SK-N-SH (cell line): ENCODE measurements at regions not wholly inside any gene's neighbourhood (a gene's known extent, or its start where the extent isn't known, plus 50 kb on each side); places are given as distances from the start of the nearest gene placed in this dataset.

Experiments used
- CTCF ChIA-PET: fragments of 300-600, 350-600 bp; formaldehyde crosslinking; extraction: SDS; loops from one replicate; lab custom pipeline; 2021; lab: Yijun Ruan, JAX
- POLR2A ChIA-PET: fragments of 350-600 bp; sonication (Branson Sonifier 250); formaldehyde crosslinking; extraction: SDS; loops from one replicate; lab custom pipeline; 2020; ENCODE audit warnings: antibody characterized with exemption, inconsistent platforms; lab: Yijun Ruan, JAX
- DNase-seq: peaks from one replicate; pipeline ENCODE4 v3.0.0; 2012
- H2AFZ ChIP-seq: fragments of 200-600 bp; sonication (generic); 2 replicates; pipeline ENCODE4 v1.8.1; 2016; ENCODE audit warnings: antibody characterized with exemption, mild to moderate bottlenecking, low read depth
- H3F3A ChIP-seq: fragments of 200-600 bp; sonication (generic); replicated peaks from 2 replicates; pipeline ENCODE3; 2016; ENCODE audit warnings: antibody characterized with exemption, mild to moderate bottlenecking; ENCODE audit not compliant: insufficient read depth
- H3K27ac ChIP-seq, 2 experiments: fragments of 200-500 bp in 1 of 2; fragments of 200-600 bp in 1 of 2; sonication (Bioruptor generic) in 1 of 2; sonication (generic), shearing (Covaris generic) in 1 of 2; 2 replicates each; pipeline versions ENCODE4 v1.5.1 to v1.6.1; 2014 to 2016; ENCODE audit warnings: low read depth in 2 of 2, inconsistent platforms in 1 of 2, low read length in 1 of 2, mild to moderate bottlenecking in 1 of 2, mixed read lengths in 1 of 2
- H3K27me3 ChIP-seq: fragments of 200-600 bp; sonication (generic), shearing (Covaris generic); 2 replicates; pipeline ENCODE4 v1.6.1; 2016; ENCODE audit warnings: mixed run types; ENCODE audit not compliant: insufficient read depth
- H3K36me3 ChIP-seq, 2 experiments: fragments of 200-500 bp in 1 of 2; fragments of 200-600 bp in 1 of 2; sonication (Bioruptor generic) in 1 of 2; sonication (generic) in 1 of 2; replicated peaks in 1 of 2; 2 replicates each; pipeline versions ENCODE3 to v1.5.1; 2014 to 2016; ENCODE audit warnings: low read length in 1 of 2, mild to moderate bottlenecking in 1 of 2; ENCODE audit not compliant: insufficient read depth in 2 of 2, control insufficient read depth in 1 of 2
- H3K4me1 ChIP-seq, 2 experiments: fragments of 200-500 bp in 1 of 2; fragments of 200-600 bp in 1 of 2; sonication (Bioruptor generic) in 1 of 2; sonication (generic), shearing (Covaris generic) in 1 of 2; 2 replicates each; pipeline versions ENCODE4 v1.5.1 to v1.6.1; 2014 to 2016; ENCODE audit warnings: low read depth in 1 of 2, low read length in 1 of 2, mixed run types in 1 of 2; ENCODE audit not compliant: insufficient read depth in 2 of 2, control insufficient read depth in 1 of 2
- H3K4me2 ChIP-seq: fragments of 200-600 bp; sonication (generic), shearing (Covaris generic); 2 replicates; pipeline ENCODE4 v1.6.1; 2017; ENCODE audit warnings: mixed run types
- H3K4me3 ChIP-seq, 2 experiments: fragments of 200-500 bp in 1 of 2; fragments of 200-600 bp in 1 of 2; sonication (Bioruptor generic) in 1 of 2; sonication (generic), shearing (Covaris generic) in 1 of 2; 2 replicates each; pipeline versions ENCODE4 v1.5.1 to v1.8.1; 2014 to 2016; ENCODE audit warnings: low read depth in 2 of 2, inconsistent platforms in 1 of 2, low read length in 1 of 2, mild to moderate bottlenecking in 1 of 2, mixed read lengths in 1 of 2, moderate library complexity in 1 of 2
- H3K79me2 ChIP-seq: fragments of 200-600 bp; sonication (generic); 2 replicates; pipeline ENCODE4 v1.8.1; 2017; ENCODE audit warnings: mild to moderate bottlenecking; ENCODE audit not compliant: insufficient read depth
- H3K9ac ChIP-seq: fragments of 200-600 bp; sonication (generic); 2 replicates; pipeline ENCODE4 v1.6.1; 2017; ENCODE audit warnings: mixed run types
- H3K9me2 ChIP-seq: fragments of 200-600 bp; sonication (generic); 2 replicates; pipeline ENCODE4 v1.6.1; 2017; ENCODE audit warnings: mixed run types
- H3K9me3 ChIP-seq: fragments of 200-600 bp; sonication (generic); 2 replicates; pipeline ENCODE4 v1.6.1; 2017; ENCODE audit warnings: mixed run types, mild to moderate bottlenecking, moderate library complexity
- H4K20me1 ChIP-seq: fragments of 200-600 bp; sonication (generic); 2 replicates; pipeline ENCODE4 v1.6.1; 2017; ENCODE audit warnings: mild to moderate bottlenecking, mixed run types; ENCODE audit not compliant: insufficient read depth
- EP300 ChIP-seq, 2 experiments: IDR thresholded peaks; 2 replicates each; pipeline versions ENCODE4 v1.4.0 to v1.6.1; 2012; ENCODE audit warnings: borderline replicate concordance in 1 of 2, low read depth in 1 of 2, low read length in 1 of 2
- EZH2phosphoT487 ChIP-seq: fragments of 200-600 bp; sonication (generic); IDR thresholded peaks from 2 replicates; pipeline ENCODE4 v1.6.1; 2017; ENCODE audit warnings: low read depth, mixed run types, mild to moderate bottlenecking, antibody characterized with exemption, moderate library complexity, borderline replicate concordance
- FOSL2 ChIP-seq: IDR thresholded peaks from 2 replicates; pipeline ENCODE4 v1.4.0; 2012; ENCODE audit warnings: low read depth, mild to moderate bottlenecking, moderate library complexity, borderline replicate concordance
- JUND ChIP-seq: IDR thresholded peaks from 2 replicates; pipeline ENCODE4 v1.4.0; 2012
- MEF2A ChIP-seq: IDR thresholded peaks from 2 replicates; pipeline ENCODE4 v1.4.0; 2012; ENCODE audit warnings: low read depth, borderline replicate concordance
- NRF1 ChIP-seq: IDR thresholded peaks from 2 replicates; pipeline ENCODE4 v1.6.1; 2012; ENCODE audit warnings: low read depth, mild to moderate bottlenecking, low read length
- RAD21 ChIP-seq: IDR thresholded peaks from 2 replicates; pipeline ENCODE4 v1.6.1; 2012; ENCODE audit warnings: mild to moderate bottlenecking, low read length
- WGBS: methylation state at CpG from one replicate; pipeline ENCODE4 v1.1.6; 2017; ENCODE audit warnings: low lambda C conversion rate; 5-methylcytosine and 5-hydroxymethylcytosine counted together
- TF ChIP-seq, protein P1 (sequence below): fragments of 200-600 bp; sonication (generic); IDR thresholded peaks from 2 replicates; pipeline ENCODE4 v1.6.1; 2017; ENCODE audit warnings: antibody characterized with exemption, mild to moderate bottlenecking, moderate library complexity
- TF ChIP-seq, protein P2 (sequence below): IDR thresholded peaks from 2 replicates; pipeline ENCODE4; 2012
- TF ChIP-seq, protein P3 (sequence below): IDR thresholded peaks from 2 replicates; pipeline ENCODE4 v1.4.0; 2012; ENCODE audit warnings: low read depth

DNA sequence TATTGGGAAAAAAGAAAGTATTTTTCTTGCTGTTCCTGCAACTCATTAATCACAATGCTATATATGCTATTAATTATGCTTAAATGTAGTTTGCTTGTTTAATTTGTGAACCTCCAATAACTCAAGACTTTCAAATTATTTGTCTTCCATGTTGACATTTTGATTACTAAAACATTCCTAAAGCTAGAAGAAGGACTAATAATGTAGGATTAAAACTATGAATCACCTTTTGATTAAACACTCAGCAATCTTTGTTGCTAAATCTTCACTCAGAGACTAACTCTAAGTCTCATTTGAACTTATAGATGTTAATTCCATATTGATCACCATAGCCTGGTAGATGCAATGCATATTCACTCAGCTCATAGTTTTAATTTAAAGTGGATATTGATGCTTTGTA, 524.6 kb upstream of the ZEB2 start:
- H3K9ac ChIP-seq: no peak overlapping the region
- H2AFZ ChIP-seq: no peak overlapping the region
- no peaks in the 10 kb centered on the region for H3K79me2 ChIP-seq
- no peaks in the 10 kb centered on the region for H3K36me3 ChIP-seq
- no peaks in the 10 kb centered on the region for H3F3A ChIP-seq
- ChIA-PET POLR2A (no interaction called here), CTCF (interaction anchor here (0.6 kb wide), 1 partner anchor 216 kb away, joined by 3 read pairs; no protein-coding TSS in a partner anchor)
- H3K4me3 ChIP-seq: no peak overlapping the region
- H3K27ac ChIP-seq: no peak overlapping the region
- DNase-seq: no peak
- no peaks in the 10 kb centered on the region for H3K9me3 ChIP-seq
- TF ChIP-seq, protein P1, sequence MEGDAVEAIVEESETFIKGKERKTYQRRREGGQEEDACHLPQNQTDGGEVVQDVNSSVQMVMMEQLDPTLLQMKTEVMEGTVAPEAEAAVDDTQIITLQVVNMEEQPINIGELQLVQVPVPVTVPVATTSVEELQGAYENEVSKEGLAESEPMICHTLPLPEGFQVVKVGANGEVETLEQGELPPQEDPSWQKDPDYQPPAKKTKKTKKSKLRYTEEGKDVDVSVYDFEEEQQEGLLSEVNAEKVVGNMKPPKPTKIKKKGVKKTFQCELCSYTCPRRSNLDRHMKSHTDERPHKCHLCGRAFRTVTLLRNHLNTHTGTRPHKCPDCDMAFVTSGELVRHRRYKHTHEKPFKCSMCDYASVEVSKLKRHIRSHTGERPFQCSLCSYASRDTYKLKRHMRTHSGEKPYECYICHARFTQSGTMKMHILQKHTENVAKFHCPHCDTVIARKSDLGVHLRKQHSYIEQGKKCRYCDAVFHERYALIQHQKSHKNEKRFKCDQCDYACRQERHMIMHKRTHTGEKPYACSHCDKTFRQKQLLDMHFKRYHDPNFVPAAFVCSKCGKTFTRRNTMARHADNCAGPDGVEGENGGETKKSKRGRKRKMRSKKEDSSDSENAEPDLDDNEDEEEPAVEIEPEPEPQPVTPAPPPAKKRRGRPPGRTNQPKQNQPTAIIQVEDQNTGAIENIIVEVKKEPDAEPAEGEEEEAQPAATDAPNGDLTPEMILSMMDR: no peak
- H3K4me1 ChIP-seq: peaks cover 0 to 17% of the 10 kb centered on the region in 2 experiments; a peak in 1 of 4 replicates
- no peak overlapping the region for H3K4me2 ChIP-seq
- H4K20me1 ChIP-seq: no peaks in the 10 kb centered on the region
- H3K27me3 ChIP-seq: no peaks in the 10 kb centered on the region
- no peaks in the 10 kb centered on the region for H3K9me2 ChIP-seq

DNA sequence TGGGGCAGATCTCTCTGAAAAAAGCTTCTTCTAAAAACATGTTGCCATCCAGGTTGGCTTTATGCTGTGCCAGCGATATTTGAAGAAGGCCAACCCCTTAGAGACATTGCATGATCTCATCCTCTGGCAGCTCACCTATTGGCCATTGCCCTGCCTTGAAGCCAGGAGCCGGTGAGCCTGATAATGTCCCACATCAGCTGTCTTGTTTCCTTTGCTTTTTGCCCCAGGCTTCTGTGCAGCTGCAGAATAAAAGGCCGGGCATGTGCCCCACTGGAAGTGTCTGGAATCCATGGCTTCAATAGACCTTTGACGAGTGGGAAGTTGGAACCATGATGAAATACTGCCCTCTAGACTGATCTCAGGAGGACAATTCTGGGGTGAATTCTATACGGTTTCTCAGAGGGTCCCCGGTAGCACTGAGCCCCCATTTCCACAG, 523.5 kb upstream of the ZEB2 start:
- POLR2A ChIA-PET: no interaction called here
- WGBS: 79% methylated on average over 6 of the region's 6 CpGs

More for the DNA sequence above, 523.5 kb upstream of the ZEB2 start:
- Histone ChIP-seq H3K36me3 (no peaks in the 10 kb centered on the region), H3K27me3 (no peaks in the 10 kb centered on the region), H3K9ac (no peak overlapping the region), H3K4me1 (peaks cover 0 to 17% of the 10 kb centered on the region in 2 experiments; a peak in 1 of 4 replicates), H3K4me2 (no peak overlapping the region), H2AFZ (no peak overlapping the region), H3K27ac (no peak overlapping the region), H3K9me2 (no peaks in the 10 kb centered on the region), H3K9me3 (no peaks in the 10 kb centered on the region), H3F3A (no peaks in the 10 kb centered on the region), H3K79me2 (no peaks in the 10 kb centered on the region), H3K4me3 (no peak overlapping the region)
- CTCF ChIA-PET: no interaction called here
- DNase-seq: peak; percentile 2
- TF ChIP-seq, protein P2, sequence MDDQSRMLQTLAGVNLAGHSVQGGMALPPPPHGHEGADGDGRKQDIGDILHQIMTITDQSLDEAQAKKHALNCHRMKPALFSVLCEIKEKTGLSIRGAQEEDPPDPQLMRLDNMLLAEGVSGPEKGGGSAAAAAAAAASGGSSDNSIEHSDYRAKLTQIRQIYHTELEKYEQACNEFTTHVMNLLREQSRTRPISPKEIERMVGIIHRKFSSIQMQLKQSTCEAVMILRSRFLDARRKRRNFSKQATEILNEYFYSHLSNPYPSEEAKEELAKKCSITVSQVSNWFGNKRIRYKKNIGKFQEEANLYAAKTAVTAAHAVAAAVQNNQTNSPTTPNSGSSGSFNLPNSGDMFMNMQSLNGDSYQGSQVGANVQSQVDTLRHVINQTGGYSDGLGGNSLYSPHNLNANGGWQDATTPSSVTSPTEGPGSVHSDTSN: no peak
- TF ChIP-seq RAD21: peak; percentile 48
- no peak for TF ChIP-seq EP300 (IDR thresholded peaks at IDR 0.05; ENCODE audit: borderline replicate concordance in 1 of 2, low read depth in 1 of 2, low read length in 1 of 2)
- TF ChIP-seq NRF1: no peak
- TF ChIP-seq MEF2A: no peak
- no peak for TF ChIP-seq FOSL2
- no peak for TF ChIP-seq EZH2phosphoT487
- TF ChIP-seq JUND: no peak
- TF ChIP-seq, protein P1: 0 out of 2 replicates have a peak, but pooled peaks have one; percentile 7
- TF ChIP-seq, protein P3, sequence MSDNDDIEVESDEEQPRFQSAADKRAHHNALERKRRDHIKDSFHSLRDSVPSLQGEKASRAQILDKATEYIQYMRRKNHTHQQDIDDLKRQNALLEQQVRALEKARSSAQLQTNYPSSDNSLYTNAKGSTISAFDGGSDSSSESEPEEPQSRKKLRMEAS: no peak
- TF ChIP-seq, all 33 proteins: peak for 2
- no peaks in the 10 kb centered on the region for H4K20me1 ChIP-seq
